GM12878 (cell line): ENCODE measurements at regions not wholly inside any gene's neighbourhood (a gene's known extent, or its start where the extent isn't known, plus 50 kb on each side); places are given as distances from the start of the nearest gene placed in this dataset.

ENCODE experiments used
- ATAC-seq: fragments of 200-7000 bp; cut with Tn5 transposase; 3 replicates; pipeline ENCODE4 v1.9.1; 2020; ENCODE audit warnings: mild to moderate bottlenecking, moderate library complexity
- BruUV-seq: library from RNA; stranded (reverse); fragments of 400-500 nt; replicated peaks from 2 replicates; lab custom pipeline; 2021; lab: Mats Ljungman, UMichigan
- CTCF ChIA-PET: fragments of 300-600 bp; sonication (Branson Sonifier 250); formaldehyde crosslinking; extraction: SDS; loops from one replicate; lab custom pipeline; 2021; ENCODE audit warnings: inconsistent platforms; lab: Yijun Ruan, JAX
- POLR2A ChIA-PET: fragments of 350-600 bp; formaldehyde crosslinking; extraction: SDS; loops from one replicate; lab custom pipeline; 2021; ENCODE audit warnings: inconsistent platforms; lab: Charles Lee
- RAD21 ChIA-PET: fragments of 300-600 bp; sonication (Branson Sonifier 250); formaldehyde crosslinking; loops from one replicate; lab custom pipeline; 2023; ENCODE audit warnings: antibody characterized with exemption; ENCODE audit not compliant: unreplicated experiment; lab: Charles Lee
- SMC1A ChIA-PET: fragments of 300-600 bp; sonication (Branson Sonifier 250); formaldehyde crosslinking; loops from one replicate; lab custom pipeline; 2023; ENCODE audit not compliant: unreplicated experiment, uncharacterized antibody; lab: Charles Lee
- DNase-seq: peaks from one replicate; pipeline ENCODE4 v3.0.0-alpha.2; 2011; ENCODE audit warnings: low read depth, low spot score
- FAIRE-seq: peaks from 3 replicates; lab custom pipeline; 2011; peaks lifted over from hg19 to GRCh38; lab: Jason Lieb, UNC
- H2AFZ ChIP-seq: 2 replicates; pipeline ENCODE4 v1.6.0; 2011; ENCODE audit warnings: low read depth, low read length, control low read depth; ENCODE audit not compliant: control insufficient read depth
- H3K27ac ChIP-seq: 2 replicates; pipeline ENCODE4 v1.5.1; 2011; ENCODE audit warnings: control low read depth; ENCODE audit not compliant: control insufficient read depth, insufficient read depth
- H3K27me3 ChIP-seq, 2 experiments: replicated peaks in 1 of 2; 2 replicates each; pipeline versions ENCODE4 v1.6.0 to v1.6.1; 2011; ENCODE audit warnings: low read length in 1 of 2; ENCODE audit not compliant: control insufficient read depth in 2 of 2, insufficient read depth in 2 of 2
- H3K36me3 ChIP-seq, 2 experiments: 2 replicates each; pipeline ENCODE4 v1.5.1; 2011; ENCODE audit warnings: low read length in 1 of 2; ENCODE audit not compliant: control insufficient read depth in 2 of 2, insufficient read depth in 2 of 2
- H3K4me1 ChIP-seq: 2 replicates; pipeline ENCODE4 v1.6.1; 2011; ENCODE audit warnings: mild to moderate bottlenecking, low read length, moderate library complexity, mixed read lengths; ENCODE audit not compliant: control insufficient read depth, insufficient read depth
- H3K4me2 ChIP-seq: 2 replicates; pipeline ENCODE4 v1.6.0; 2011; ENCODE audit warnings: control low read depth; ENCODE audit not compliant: control insufficient read depth, insufficient read depth
- H3K4me3 ChIP-seq: fragments of 200-600 bp; sonication (generic); 2 replicates; pipeline ENCODE4 v1.5.1; 2016
- H3K79me2 ChIP-seq: 2 replicates; pipeline ENCODE4 v1.6.0; 2011; ENCODE audit warnings: low read length; ENCODE audit not compliant: control insufficient read depth, insufficient read depth
- H3K9ac ChIP-seq: 2 replicates; pipeline ENCODE4 v1.8.0; 2011; ENCODE audit warnings: low read length, control low read depth, mixed read lengths; ENCODE audit not compliant: control insufficient read depth, insufficient read depth
- H3K9me3 ChIP-seq: replicated peaks from 3 replicates; pipeline ENCODE4 v1.5.1; 2011; ENCODE audit warnings: mild to moderate bottlenecking, low read length; ENCODE audit not compliant: control insufficient read depth, insufficient read depth
- H4K20me1 ChIP-seq: 2 replicates; pipeline ENCODE4 v1.6.0; 2011; ENCODE audit not compliant: control insufficient read depth, insufficient read depth
- BMI1 ChIP-seq: fragments of 450-650 bp; IDR thresholded peaks from 2 replicates; pipeline ENCODE4 v1.6.1; 2016; ENCODE audit warnings: mild to moderate bottlenecking, moderate library complexity, borderline replicate concordance
- CBFB ChIP-seq: IDR thresholded peaks from 2 replicates; pipeline ENCODE4 v1.6.1; 2016; ENCODE audit warnings: antibody characterized with exemption, low read depth
- CHD2 ChIP-seq: IDR thresholded peaks from 2 replicates; pipeline ENCODE4 v1.6.1; 2011; ENCODE audit warnings: low read depth, low read length, improper control_type of control experiment, borderline replicate concordance
- E2F8 ChIP-seq: fragments of 450-650 bp; IDR thresholded peaks from 2 replicates; pipeline ENCODE4 v1.6.1; 2018; ENCODE audit warnings: mild to moderate bottlenecking, low read depth, moderate library complexity; ENCODE audit not compliant: partially characterized antibody
- FOXM1 ChIP-seq: IDR thresholded peaks from 2 replicates; pipeline ENCODE4 v1.6.1; 2012; ENCODE audit warnings: low read depth, mild to moderate bottlenecking, inconsistent platforms, low read length, moderate library complexity
- GABPA ChIP-seq: IDR thresholded peaks from 2 replicates; pipeline ENCODE4 v1.6.1; 2014; ENCODE audit warnings: antibody characterized with exemption, low read depth, mild to moderate bottlenecking, inconsistent platforms
- IRF5 ChIP-seq: fragments of 450-650 bp; IDR thresholded peaks from 2 replicates; pipeline ENCODE4 v1.6.1; 2017; ENCODE audit warnings: borderline replicate concordance
- MEF2A ChIP-seq: IDR thresholded peaks from 2 replicates; pipeline ENCODE4 v1.6.1; 2011; ENCODE audit warnings: low read depth, mild to moderate bottlenecking, low read length, moderate library complexity; ENCODE audit not compliant: insufficient read depth
- MLLT1 ChIP-seq: fragments of 450-650 bp; IDR thresholded peaks from 2 replicates; pipeline ENCODE4 v1.6.1; 2016; ENCODE audit warnings: mild to moderate bottlenecking
- RELB ChIP-seq: fragments of 450-650 bp; IDR thresholded peaks from 2 replicates; pipeline ENCODE4 v1.6.1; 2017; ENCODE audit warnings: low read depth, mild to moderate bottlenecking, moderate library complexity
- SREBF1 ChIP-seq: IDR thresholded peaks from 2 replicates; pipeline ENCODE4 v1.6.1; 2012; ENCODE audit warnings: mild to moderate bottlenecking, low read length
- WGBS: methylation state at CpG from one replicate; pipeline ENCODE4 v1.1.6; 2016; ENCODE audit warnings: low lambda C conversion rate; ENCODE audit not compliant: insufficient replicate concordance, insufficient coverage; ENCODE audit errors: missing lambda C conversion rate; 5-methylcytosine and 5-hydroxymethylcytosine counted together
- in situ Hi-C: fragments of 300-500 bp; cut with MboI; formaldehyde crosslinking; loops from 9 replicates; pipeline ENCODE4 v1.14.3; 2018; ENCODE audit warnings: mixed read lengths
- intact Hi-C: fragments of 100-400 bp; cut with micrococcal nuclease; formaldehyde crosslinking; loops from one replicate; pipeline ENCODE4 v1.14.2; 2022; ENCODE audit not compliant: unreplicated experiment

GRCh38 chr14:99040052-99040451, 231.9 kb downstream of the BCL11B start:
- Histone ChIP-seq H2AFZ (no peak overlapping the region), H3K27ac (no peak overlapping the region), H3K36me3 (no peaks in the 10 kb centered on the region), H4K20me1 (no peaks in the 10 kb centered on the region), H3K27me3 (no peaks in the 10 kb centered on the region), H3K9me3 (no peaks in the 10 kb centered on the region; the same call in 2 of the 3 replicates), H3K9ac (no peak overlapping the region), H3K4me1 (no peaks in the 10 kb centered on the region), H3K4me2 (no peak overlapping the region), H3K4me3 (no peak overlapping the region), H3K79me2 (no peaks in the 10 kb centered on the region)
- intact Hi-C loops, result no loop called here
- 60% methylated on average over 18 of the region's 18 CpGs for WGBS
- in situ Hi-C loops, result no loop called here
- ATAC-seq (no peak), FAIRE-seq (no peak), DNase-seq (no peak)
- ChIA-PET POLR2A (no interaction called here), CTCF (interaction anchor here (1.3 kb wide), 1 partner anchor 8 kb away, joined by 3 read pairs; no protein-coding TSS in a partner anchor), SMC1A (no interaction called here), RAD21 (no interaction called here)
- no TSS peak for BruUV-seq
- TF ChIP-seq SREBF1 (no peak), CBFB (no peak), FOXM1 (no peak), MLLT1 (no peak), IRF5 (no peak)

GRCh38 chr14:99040711-99041110, 231.3 kb downstream of the BCL11B start:
- Histone ChIP-seq H3K9me3 (no peaks in the 10 kb centered on the region; the same call in 2 of the 3 replicates), H3K27ac (no peak overlapping the region), H3K9ac (no peak overlapping the region), H3K36me3 (no peaks in the 10 kb centered on the region), H2AFZ (no peak overlapping the region), H3K79me2 (no peaks in the 10 kb centered on the region), H3K4me3 (no peak overlapping the region), H4K20me1 (no peaks in the 10 kb centered on the region), H3K4me1 (no peaks in the 10 kb centered on the region), H3K27me3 (no peaks in the 10 kb centered on the region), H3K4me2 (no peak overlapping the region)
- intact Hi-C loops (no loop called here), in situ Hi-C loops (no loop called here)
- WGBS, result 41% methylated on average over 14 of the region's 17 CpGs
- FAIRE-seq (no peak), DNase-seq (no peak), ATAC-seq (no peak)
- no TSS peak for BruUV-seq
- ChIA-PET SMC1A (no interaction called here), POLR2A (no interaction called here), RAD21 (no interaction called here), CTCF (interaction anchor here (1.3 kb wide), 1 partner anchor 9 kb away, joined by 3 read pairs; no protein-coding TSS in a partner anchor)
- TF ChIP-seq RELB, result no peak
- no peak for TF ChIP-seq BMI1
- no peak for TF ChIP-seq E2F8
- no peak for TF ChIP-seq MEF2A
- TF ChIP-seq GABPA, result no peak
- no peak for TF ChIP-seq CHD2
